Choroid plexus epithelial cell (primary cell): ENCODE measurements at regions not wholly inside any gene's neighbourhood (a gene's known extent, or its start where the extent isn't known, plus 50 kb on each side); places are given as distances from the start of the nearest gene placed in this dataset.
A peak's percentile ranks its signal among the peaks of the same experiment; 100 is the strongest.

ENCODE experiments used
- DNase-seq: peaks from one replicate; pipeline ENCODE4 v3.0.0-alpha.2; 2010; ENCODE audit warnings: low read depth
- H3K4me3 ChIP-seq: 2 replicates; pipeline ENCODE4 v1.5.1; 2011; ENCODE audit warnings: low read depth, mild to moderate bottlenecking, control low read depth, low read length, moderate library complexity
- CTCF ChIP-seq: conservative IDR thresholded peaks from 2 replicates; pipeline ENCODE4 v1.5.1; 2011; ENCODE audit warnings: low read depth, mild to moderate bottlenecking, control low read depth, inconsistent platforms, low read length, moderate library complexity

- H3K4me3 ChIP-seq: no peak overlapping the region
- no peak for TF ChIP-seq CTCF
- peak; percentile 20 for DNase-seq
Measured at GRCh38 chr11:72519220-72519881, 85.0 kb upstream of the CLPB start.

- DNase-seq: no peak
- no peak overlapping the region for H3K4me3 ChIP-seq
- no peak for TF ChIP-seq CTCF
Measured at GRCh38 chr11:72514331-72514730, 80.0 kb upstream of the CLPB start.

GRCh38 chr11:72513411-72513810 lies 79.1 kb upstream of the CLPB start:
- no peak overlapping the region for H3K4me3 ChIP-seq
- TF ChIP-seq CTCF: no peak
- no peak for DNase-seq

- no peak for DNase-seq
- TF ChIP-seq CTCF: no peak
- no peak overlapping the region for H3K4me3 ChIP-seq
Measured at GRCh38 chr11:72512956-72513355, 78.6 kb upstream of the CLPB start.

- no peak for TF ChIP-seq CTCF
- no peak overlapping the region for H3K4me3 ChIP-seq
- no peak for DNase-seq
Measured at GRCh38 chr11:72511393-72512047, 77.2 kb upstream of the CLPB start.

GRCh38 chr11:72507050-72507449 lies 72.7 kb upstream of the CLPB start:
- no peak overlapping the region for H3K4me3 ChIP-seq
- DNase-seq: no peak
- TF ChIP-seq CTCF: no peak

GRCh38 chr11:72497731-72498130 lies 63.4 kb upstream of the CLPB start:
- TF ChIP-seq CTCF: no peak
- DNase-seq: no peak
- no peak overlapping the region for H3K4me3 ChIP-seq
